ENCODE measurements at regions not wholly inside any gene's neighbourhood (a gene's known extent, or its start where the extent isn't known, plus 50 kb on each side); places are given as distances from the start of the nearest gene placed in this dataset.

DNA sequence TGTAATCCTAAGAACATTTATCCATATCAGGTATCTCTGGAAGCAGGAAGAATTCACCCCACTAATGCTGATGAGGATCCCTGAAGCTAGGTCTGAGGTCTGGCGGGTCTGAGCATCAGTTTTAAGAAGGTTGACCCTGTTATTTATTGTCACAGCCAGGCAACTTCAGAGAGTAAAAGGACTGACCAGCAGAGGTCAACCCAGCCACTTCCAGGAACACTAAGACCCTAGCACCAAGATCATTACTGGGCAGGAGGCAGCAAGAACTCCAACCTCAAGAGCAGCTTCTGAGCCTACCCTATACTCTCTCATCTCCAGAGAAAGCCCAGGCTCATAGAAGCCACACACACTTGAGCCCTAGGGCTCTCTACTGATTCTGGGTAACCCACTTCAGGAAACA lies 901.4 kb downstream of the DCDC2C start:
- H3K4me1 ChIP-seq: no peaks in the 10 kb centered on the region
- no peaks in the 10 kb centered on the region for H3K9me3 ChIP-seq
- intact Hi-C loops (cut with DNase I): no loop called here
- ATAC-seq (no peak), DNase-seq (no peak)
- no peaks in the 10 kb centered on the region for H3K27me3 ChIP-seq
- H3K4me3 ChIP-seq: no peak overlapping the region
- TF ChIP-seq, protein P1, sequence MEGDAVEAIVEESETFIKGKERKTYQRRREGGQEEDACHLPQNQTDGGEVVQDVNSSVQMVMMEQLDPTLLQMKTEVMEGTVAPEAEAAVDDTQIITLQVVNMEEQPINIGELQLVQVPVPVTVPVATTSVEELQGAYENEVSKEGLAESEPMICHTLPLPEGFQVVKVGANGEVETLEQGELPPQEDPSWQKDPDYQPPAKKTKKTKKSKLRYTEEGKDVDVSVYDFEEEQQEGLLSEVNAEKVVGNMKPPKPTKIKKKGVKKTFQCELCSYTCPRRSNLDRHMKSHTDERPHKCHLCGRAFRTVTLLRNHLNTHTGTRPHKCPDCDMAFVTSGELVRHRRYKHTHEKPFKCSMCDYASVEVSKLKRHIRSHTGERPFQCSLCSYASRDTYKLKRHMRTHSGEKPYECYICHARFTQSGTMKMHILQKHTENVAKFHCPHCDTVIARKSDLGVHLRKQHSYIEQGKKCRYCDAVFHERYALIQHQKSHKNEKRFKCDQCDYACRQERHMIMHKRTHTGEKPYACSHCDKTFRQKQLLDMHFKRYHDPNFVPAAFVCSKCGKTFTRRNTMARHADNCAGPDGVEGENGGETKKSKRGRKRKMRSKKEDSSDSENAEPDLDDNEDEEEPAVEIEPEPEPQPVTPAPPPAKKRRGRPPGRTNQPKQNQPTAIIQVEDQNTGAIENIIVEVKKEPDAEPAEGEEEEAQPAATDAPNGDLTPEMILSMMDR (IDR thresholded peaks at IDR 0.05): no peak
- H3K27ac ChIP-seq: no peak overlapping the region
- H3K36me3 ChIP-seq: no peaks in the 10 kb centered on the region

DNA sequence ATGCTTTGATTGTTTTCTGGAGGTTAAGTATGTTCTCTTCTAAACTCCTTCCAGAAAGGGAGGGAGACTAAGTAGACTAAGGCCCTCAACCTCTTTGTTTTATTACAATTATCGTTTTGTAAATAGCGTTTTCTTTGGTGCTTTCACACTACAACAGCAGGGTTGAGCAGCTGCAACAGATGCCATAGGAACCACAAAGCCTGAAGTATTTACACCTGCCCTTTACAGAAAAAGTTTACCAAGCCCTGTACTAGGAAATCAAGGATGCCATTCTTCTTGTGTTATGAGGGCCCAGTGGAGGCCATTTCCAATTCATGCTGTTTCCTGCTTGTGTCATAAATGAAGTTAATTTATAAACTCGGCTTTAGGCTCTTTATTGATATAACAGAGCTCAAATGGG lies 914.8 kb downstream of the DCDC2C start:
- no peak for DNase-seq
- Histone ChIP-seq H3K27ac (no peak overlapping the region), H3K4me3 (no peak overlapping the region), H3K4me1 (no peaks in the 10 kb centered on the region), H3K36me3 (no peaks in the 10 kb centered on the region), H3K9me3 (peaks cover 4% of the 10 kb centered on the region), H3K27me3 (no peaks in the 10 kb centered on the region)
- intact Hi-C loops (cut with DNase I): no loop called here
- TF ChIP-seq, protein P1 (IDR thresholded peaks at IDR 0.05): no peak
- ATAC-seq: no peak

DNA sequence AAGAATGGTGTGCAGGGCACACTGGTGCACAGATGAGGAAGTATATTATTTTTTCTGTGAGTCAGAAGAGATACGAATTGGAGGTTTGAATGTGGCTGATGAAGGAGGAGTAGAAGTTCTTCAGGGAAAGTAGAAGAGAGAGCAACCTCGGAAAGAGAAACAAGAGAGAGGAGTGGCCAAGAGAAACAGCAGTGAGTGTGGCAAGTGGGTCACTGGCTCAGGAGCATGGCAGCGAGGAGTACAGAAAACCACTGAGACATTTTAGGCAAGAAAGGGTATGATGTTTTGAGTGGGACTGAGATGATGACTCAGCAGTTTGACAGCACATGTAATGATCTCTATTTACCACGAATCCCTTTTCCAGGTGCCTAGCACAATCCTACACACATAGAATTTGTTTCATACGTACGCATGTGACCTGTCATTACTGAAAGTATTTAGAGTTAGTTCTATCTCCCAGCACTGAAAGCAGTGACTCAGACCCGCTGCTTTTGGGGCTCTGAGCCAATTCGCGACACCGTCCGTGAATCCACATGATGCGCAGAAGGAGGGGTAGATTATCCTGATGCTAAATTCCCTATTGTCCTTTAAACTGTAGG lies 915.4 kb downstream of the DCDC2C start:
- no peak overlapping the region for H3K27ac ChIP-seq
- H3K9me3 ChIP-seq: peaks cover 4% of the 10 kb centered on the region
- no peaks in the 10 kb centered on the region for H3K4me1 ChIP-seq
- no peaks in the 10 kb centered on the region for H3K36me3 ChIP-seq
- no peak overlapping the region for H3K4me3 ChIP-seq
- ATAC-seq (no peak), DNase-seq (no peak)
- TF ChIP-seq, protein P1 (IDR thresholded peaks at IDR 0.05): no peak
- intact Hi-C loops (cut with DNase I): no loop called here
- no peaks in the 10 kb centered on the region for H3K27me3 ChIP-seq

DNA sequence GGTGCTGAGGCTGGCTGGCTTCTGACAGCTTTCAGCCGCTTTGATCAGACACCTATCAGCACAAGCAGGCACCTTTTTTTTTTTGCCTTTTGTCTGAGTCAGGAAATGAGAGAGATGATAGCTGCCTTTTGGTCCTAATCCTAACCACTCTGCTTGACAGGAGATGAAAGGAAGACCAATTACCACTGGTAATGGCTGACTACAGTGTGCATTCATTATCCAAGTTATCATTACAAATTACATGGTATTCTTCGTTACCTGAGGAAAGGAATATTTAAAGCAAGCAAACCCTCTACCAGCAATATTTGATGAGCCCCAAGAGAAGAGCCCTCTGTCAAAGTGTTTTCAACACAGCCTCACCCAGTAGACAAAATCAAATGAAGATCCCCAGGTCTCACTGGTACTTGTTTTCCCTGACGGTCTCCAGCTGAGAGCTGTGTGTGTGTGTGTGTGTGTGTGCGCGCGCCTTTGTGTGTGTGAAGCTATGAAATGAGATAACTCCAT lies 925.7 kb downstream of the DCDC2C start:
- no peaks in the 10 kb centered on the region for H3K27me3 ChIP-seq
- intact Hi-C loops (cut with DNase I): no loop called here
- TF ChIP-seq, protein P1 (IDR thresholded peaks at IDR 0.05): no peak
- H3K4me1 ChIP-seq: no peaks in the 10 kb centered on the region
- H3K36me3 ChIP-seq: no peaks in the 10 kb centered on the region
- no peak overlapping the region for H3K4me3 ChIP-seq
- no peak overlapping the region for H3K27ac ChIP-seq
- DNase-seq (no peak), ATAC-seq (no peak)
- H3K9me3 ChIP-seq: no peaks in the 10 kb centered on the region

DNA sequence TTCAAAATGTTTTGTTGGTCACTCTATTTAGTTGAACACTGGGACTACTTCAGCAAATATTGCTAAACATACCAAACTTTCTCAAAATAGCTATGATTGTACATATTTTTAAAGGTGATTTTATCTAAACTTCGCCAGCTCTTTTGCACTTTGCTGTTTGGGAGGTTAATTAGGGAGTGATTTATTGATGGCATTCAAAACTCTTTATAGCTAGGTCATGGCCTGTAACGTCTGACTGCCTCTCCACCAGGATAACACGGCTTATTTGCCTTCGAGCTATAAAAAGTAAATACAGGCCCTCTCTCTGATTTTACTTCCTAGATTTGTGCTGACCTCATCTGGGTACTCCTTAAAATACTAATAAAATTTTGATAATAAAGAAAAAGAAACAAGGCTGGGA lies 931.9 kb downstream of the DCDC2C start:
- H3K4me1 ChIP-seq: no peaks in the 10 kb centered on the region
- intact Hi-C loops (cut with DNase I): no loop called here
- H3K27ac ChIP-seq: no peak overlapping the region
- ATAC-seq (no peak), DNase-seq (no peak)
- no peaks in the 10 kb centered on the region for H3K9me3 ChIP-seq
- TF ChIP-seq, protein P1 (IDR thresholded peaks at IDR 0.05): no peak
- H3K36me3 ChIP-seq: no peaks in the 10 kb centered on the region
- H3K27me3 ChIP-seq: no peaks in the 10 kb centered on the region
- no peak overlapping the region for H3K4me3 ChIP-seq

DNA sequence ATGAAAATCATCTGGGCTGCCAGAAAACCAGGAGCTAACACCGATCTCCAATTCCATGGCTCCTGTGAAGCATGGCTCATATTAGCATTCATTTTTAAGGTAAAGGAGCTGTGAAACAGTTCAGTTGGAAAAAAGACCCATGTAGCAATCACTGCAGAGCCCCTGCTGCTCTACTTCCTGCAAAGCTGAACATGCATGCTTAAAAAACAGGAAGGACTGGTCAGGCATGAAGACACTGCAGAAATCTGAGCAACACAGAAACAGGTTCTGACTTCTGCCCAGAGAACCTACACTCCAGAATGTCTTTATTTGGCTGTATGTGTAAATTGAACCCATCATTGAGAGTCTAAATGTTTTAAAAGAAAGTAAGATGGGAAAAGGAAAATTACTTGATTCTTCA lies 950.6 kb downstream of the DCDC2C start:
- no peaks in the 10 kb centered on the region for H3K36me3 ChIP-seq
- TF ChIP-seq, protein P1 (IDR thresholded peaks at IDR 0.05): no peak
- intact Hi-C loops (cut with DNase I): no loop called here
- H3K27ac ChIP-seq: no peak overlapping the region
- H3K4me3 ChIP-seq: no peak overlapping the region
- H3K9me3 ChIP-seq: no peaks in the 10 kb centered on the region
- ATAC-seq (no peak), DNase-seq (no peak)
- no peaks in the 10 kb centered on the region for H3K27me3 ChIP-seq
- H3K4me1 ChIP-seq: no peaks in the 10 kb centered on the region

Data from upper lobe of right lung (tissue), 1 donor.